K562 (cell line): ENCODE measurements at regions not wholly inside any gene's neighbourhood (a gene's known extent, or its start where the extent isn't known, plus 50 kb on each side); places are given as distances from the start of the nearest gene placed in this dataset.

Source experiments
- TF ChIP-seq, protein P1 (sequence below), 2 experiments: fragments of 450-650 bp in 1 of 2; sonication (generic) in 1 of 2; formaldehyde crosslinking in 1 of 2; IDR thresholded peaks; 2 replicates each; pipeline versions ENCODE4 v1.7.1 to v1.9.0; 2016 to 2022; ENCODE audit warnings: inconsistent platforms in 1 of 2, mild to moderate bottlenecking in 1 of 2, missing genetic modification reagents in 1 of 2

DNA sequence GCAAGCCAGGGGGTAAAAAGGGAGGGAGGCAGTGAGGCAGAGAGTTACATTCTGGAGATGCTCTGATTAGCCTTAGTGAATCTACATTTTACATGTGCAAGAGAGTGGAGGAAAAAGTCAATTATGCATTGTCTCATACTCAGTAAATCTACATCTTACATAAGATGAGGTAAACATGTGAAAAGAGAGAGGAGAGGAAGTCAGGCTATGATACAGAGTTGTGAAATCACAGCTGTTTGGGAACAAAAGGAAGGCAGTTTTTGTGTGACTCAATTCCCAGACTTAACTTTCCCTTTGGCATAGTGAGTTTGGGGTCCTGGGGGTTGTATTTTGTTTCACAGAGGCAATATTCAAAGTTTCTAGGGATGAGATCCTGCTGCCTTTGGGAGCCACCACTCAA lies 67.8 kb downstream of the GP2 start (continued):
- TF ChIP-seq, protein P1, sequence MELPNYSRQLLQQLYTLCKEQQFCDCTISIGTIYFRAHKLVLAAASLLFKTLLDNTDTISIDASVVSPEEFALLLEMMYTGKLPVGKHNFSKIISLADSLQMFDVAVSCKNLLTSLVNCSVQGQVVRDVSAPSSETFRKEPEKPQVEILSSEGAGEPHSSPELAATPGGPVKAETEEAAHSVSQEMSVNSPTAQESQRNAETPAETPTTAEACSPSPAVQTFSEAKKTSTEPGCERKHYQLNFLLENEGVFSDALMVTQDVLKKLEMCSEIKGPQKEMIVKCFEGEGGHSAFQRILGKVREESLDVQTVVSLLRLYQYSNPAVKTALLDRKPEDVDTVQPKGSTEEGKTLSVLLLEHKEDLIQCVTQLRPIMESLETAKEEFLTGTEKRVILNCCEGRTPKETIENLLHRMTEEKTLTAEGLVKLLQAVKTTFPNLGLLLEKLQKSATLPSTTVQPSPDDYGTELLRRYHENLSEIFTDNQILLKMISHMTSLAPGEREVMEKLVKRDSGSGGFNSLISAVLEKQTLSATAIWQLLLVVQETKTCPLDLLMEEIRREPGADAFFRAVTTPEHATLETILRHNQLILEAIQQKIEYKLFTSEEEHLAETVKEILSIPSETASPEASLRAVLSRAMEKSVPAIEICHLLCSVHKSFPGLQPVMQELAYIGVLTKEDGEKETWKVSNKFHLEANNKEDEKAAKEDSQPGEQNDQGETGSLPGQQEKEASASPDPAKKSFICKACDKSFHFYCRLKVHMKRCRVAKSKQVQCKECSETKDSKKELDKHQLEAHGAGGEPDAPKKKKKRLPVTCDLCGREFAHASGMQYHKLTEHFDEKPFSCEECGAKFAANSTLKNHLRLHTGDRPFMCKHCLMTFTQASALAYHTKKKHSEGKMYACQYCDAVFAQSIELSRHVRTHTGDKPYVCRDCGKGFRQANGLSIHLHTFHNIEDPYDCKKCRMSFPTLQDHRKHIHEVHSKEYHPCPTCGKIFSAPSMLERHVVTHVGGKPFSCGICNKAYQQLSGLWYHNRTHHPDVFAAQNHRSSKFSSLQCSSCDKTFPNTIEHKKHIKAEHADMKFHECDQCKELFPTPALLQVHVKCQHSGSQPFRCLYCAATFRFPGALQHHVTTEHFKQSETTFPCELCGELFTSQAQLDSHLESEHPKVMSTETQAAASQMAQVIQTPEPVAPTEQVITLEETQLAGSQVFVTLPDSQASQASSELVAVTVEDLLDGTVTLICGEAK (IDR thresholded peaks at IDR 0.05), result no peak
- TF ChIP-seq, protein P1 (CRISPR knock-in tag; IDR thresholded peaks at IDR 0.05), result no peak
